Cardiac muscle cell (in vitro differentiated cells and primary cell): ENCODE measurements at regions not wholly inside any gene's neighbourhood (a gene's known extent, or its start where the extent isn't known, plus 50 kb on each side); places are given as distances from the start of the nearest gene placed in this dataset.
"Not testable (repeated sequence)": the region's sequence is repeated elsewhere in the genome, so short reads cannot be mapped to it uniquely, and the experiment has no call there.

Source experiments
- DNase-seq, 2 donors: peaks; one replicate each; pipeline versions ENCODE4 v3.0.0 to v3.0.0-alpha.2; 2010 to 2017; ENCODE audit warnings: low read depth in 1 of 2, low spot score in 1 of 2
- H3K27ac ChIP-seq: fragments of 200-600 bp; sonication (generic); 2 replicates; pipeline ENCODE4 v1.5.1; 2016
- H3K27me3 ChIP-seq: fragments of 200-600 bp; sonication (generic); 2 replicates; pipeline ENCODE4 v1.6.0; 2016; ENCODE audit warnings: control low read depth
- H3K36me3 ChIP-seq: fragments of 200-600 bp; sonication (generic); 2 replicates; pipeline ENCODE4 v1.5.1; 2016; ENCODE audit warnings: control low read depth
- H3K4me1 ChIP-seq: fragments of 200-600 bp; sonication (generic); 2 replicates; pipeline ENCODE4 v1.8.1; 2017; ENCODE audit warnings: low read depth, mild to moderate bottlenecking, mixed run types
- H3K4me3 ChIP-seq: fragments of 200-600 bp; sonication (generic); 2 replicates; pipeline ENCODE4 v1.5.1; 2016; ENCODE audit warnings: mild to moderate bottlenecking
- H3K9me3 ChIP-seq: fragments of 200-600 bp; sonication (generic); 2 replicates; pipeline ENCODE4 v1.5.1; 2017; ENCODE audit warnings: low read depth, mild to moderate bottlenecking, control low read depth
- CTCF ChIP-seq: IDR thresholded peaks from 2 replicates; pipeline ENCODE4 v1.5.1; 2012; ENCODE audit warnings: low read depth, mild to moderate bottlenecking, low read length

GRCh38 chr15:53903129-53903528 lies 75.1 kb upstream of the UNC13C start:
- H3K27ac ChIP-seq = no peak overlapping the region
- no peaks in the 10 kb centered on the region for H3K9me3 ChIP-seq
- H3K4me3 ChIP-seq = no peak overlapping the region
- TF ChIP-seq CTCF = no peak
- no peaks in the 10 kb centered on the region for H3K36me3 ChIP-seq
- DNase-seq = no peak
- H3K4me1 ChIP-seq = no peaks in the 10 kb centered on the region
- H3K27me3 ChIP-seq = no peaks in the 10 kb centered on the region

GRCh38 chr15:53893468-53893867 lies 84.8 kb upstream of the UNC13C start:
- not testable (repeated sequence) for H3K9me3 ChIP-seq, H3K36me3 ChIP-seq, H3K4me3 ChIP-seq, H3K4me1 ChIP-seq, DNase-seq, H3K27me3 ChIP-seq, H3K27ac ChIP-seq

GRCh38 chr15:53891862-53892261 lies 86.4 kb upstream of the UNC13C start:
- H3K27me3 ChIP-seq, H3K36me3 ChIP-seq, H3K4me1 ChIP-seq, H3K4me3 ChIP-seq, H3K9me3 ChIP-seq, DNase-seq, H3K27ac ChIP-seq: not testable (repeated sequence)

- no peaks in the 10 kb centered on the region for H3K27me3 ChIP-seq
- no peaks in the 10 kb centered on the region for H3K36me3 ChIP-seq
- no peak overlapping the region for H3K27ac ChIP-seq
- no peak for TF ChIP-seq CTCF
- DNase-seq = no peak
- no peaks in the 10 kb centered on the region for H3K4me1 ChIP-seq
- no peak overlapping the region for H3K4me3 ChIP-seq
- no peaks in the 10 kb centered on the region for H3K9me3 ChIP-seq
These were observed 93.8 kb upstream of the UNC13C start for GRCh38 chr15:53884441-53884840.

GRCh38 chr15:53882311-53882710 lies 95.9 kb upstream of the UNC13C start:
- Histone ChIP-seq H3K27me3 (no peaks in the 10 kb centered on the region), H3K4me1 (no peaks in the 10 kb centered on the region), H3K4me3 (no peak overlapping the region), H3K9me3 (no peaks in the 10 kb centered on the region), H3K36me3 (no peaks in the 10 kb centered on the region), H3K27ac (no peak overlapping the region)
- DNase-seq = no peak
- no peak for TF ChIP-seq CTCF

GRCh38 chr15:53880357-53880756 lies 97.9 kb upstream of the UNC13C start:
- Histone ChIP-seq H3K27ac (no peak overlapping the region), H3K36me3 (no peaks in the 10 kb centered on the region), H3K4me3 (no peak overlapping the region), H3K4me1 (no peaks in the 10 kb centered on the region), H3K9me3 (no peaks in the 10 kb centered on the region), H3K27me3 (no peaks in the 10 kb centered on the region)
- DNase-seq = no peak
- no peak for TF ChIP-seq CTCF

GRCh38 chr15:53875711-53876110 lies 102.5 kb upstream of the UNC13C start:
- Histone ChIP-seq H3K4me1 (no peaks in the 10 kb centered on the region), H3K27me3 (no peaks in the 10 kb centered on the region), H3K27ac (no peak overlapping the region), H3K9me3 (no peaks in the 10 kb centered on the region), H3K4me3 (no peak overlapping the region), H3K36me3 (no peaks in the 10 kb centered on the region)
- no peak for TF ChIP-seq CTCF
- DNase-seq = no peak
